CD4-positive, alpha-beta T cell treated with Interleukin-17A for 1 hour (primary cell): ENCODE measurements at regions not wholly inside any gene's neighbourhood (a gene's known extent, or its start where the extent isn't known, plus 50 kb on each side); places are given as distances from the start of the nearest gene placed in this dataset.
"Not testable (repeated sequence)": the region's sequence is repeated elsewhere in the genome, so short reads cannot be mapped to it uniquely, and the experiment has no call there.

Source experiments
- DNase-seq: peaks from one replicate; pipeline ENCODE4 v3.0.0-alpha.2; 2020

GRCh38 chr18:76604108-76604934, 109.3 kb upstream of the ZNF516 start:
- no peak for DNase-seq

DNA sequence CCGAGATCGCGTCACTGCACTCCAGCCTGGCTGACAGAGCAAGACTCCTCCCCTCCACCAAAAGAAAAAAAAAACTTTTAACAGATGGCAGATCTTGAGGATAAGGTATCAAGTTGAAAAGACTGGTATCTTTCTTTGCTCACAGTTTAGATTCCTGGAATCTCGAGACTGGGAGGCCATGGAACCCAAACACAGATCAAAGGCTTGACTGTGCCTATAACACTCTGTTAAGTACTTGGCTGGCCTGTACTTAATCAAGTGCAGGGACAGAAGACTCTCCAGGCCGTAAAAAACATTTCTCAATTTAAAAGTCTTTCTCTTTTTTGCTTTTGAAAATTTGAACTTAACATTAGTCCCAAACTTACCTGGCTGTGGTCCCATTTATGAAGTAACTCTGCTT, 107.1 kb upstream of the ZNF516 start:
- DNase-seq = no peak

DNA sequence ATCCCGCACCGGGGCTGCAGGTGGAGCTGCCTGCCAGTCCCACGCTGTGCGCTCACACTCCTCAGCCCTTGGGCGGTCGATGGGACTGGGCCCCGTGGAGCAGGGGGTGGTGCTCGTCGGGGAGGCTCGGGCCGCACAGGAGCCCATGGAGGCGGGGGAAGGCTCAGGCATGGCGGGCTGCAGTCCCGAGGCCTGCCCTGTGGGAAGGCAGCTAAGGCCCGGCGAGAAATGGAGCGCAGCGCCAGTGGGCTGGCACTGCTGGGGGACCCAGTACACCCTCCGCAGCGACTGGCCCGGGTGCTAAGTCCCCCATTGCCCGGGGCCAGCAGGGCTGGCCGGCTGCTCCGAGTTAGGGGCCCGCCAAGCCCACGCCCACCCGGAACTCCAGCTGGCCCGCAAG, 105.0 kb upstream of the ZNF516 start:
- not testable (repeated sequence) for DNase-seq

DNA sequence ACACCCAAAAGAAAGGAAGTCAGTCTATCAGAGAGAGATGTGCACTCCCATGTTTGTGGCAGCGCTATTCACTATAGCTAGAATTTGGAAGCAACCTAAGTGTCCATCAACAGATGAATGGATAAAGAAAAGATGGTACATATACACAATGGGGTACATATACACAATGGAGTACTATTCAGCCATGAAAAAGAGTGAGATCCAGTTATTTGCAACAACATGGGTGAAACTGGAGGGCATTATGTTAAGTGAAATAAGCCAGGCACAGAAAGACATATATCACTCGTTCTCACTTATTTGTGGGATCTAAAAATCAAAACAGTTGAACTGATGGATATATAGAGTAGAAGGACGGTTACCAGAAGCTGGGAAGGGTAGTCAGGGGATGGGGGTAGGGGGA, 99.9 kb upstream of the ZNF516 start:
- no peak for DNase-seq

DNA sequence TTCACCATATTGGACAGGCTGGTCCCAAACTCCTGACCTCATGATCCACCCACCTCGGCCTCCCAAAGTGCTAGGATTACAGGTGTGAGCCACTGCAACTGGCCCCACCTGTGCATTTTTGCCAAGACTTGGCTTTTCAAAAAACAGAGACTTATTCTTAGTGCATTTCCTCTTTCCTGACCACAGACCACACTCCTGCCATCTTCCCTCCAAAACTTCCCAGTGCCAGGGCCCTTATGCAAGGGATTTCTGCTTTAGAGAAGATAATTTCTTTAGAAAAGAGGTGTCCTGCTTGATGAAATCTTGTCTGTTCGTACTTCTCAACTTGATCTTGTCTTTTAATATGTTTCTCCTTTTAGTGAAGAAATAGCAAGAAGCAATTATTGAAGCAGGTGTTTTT, 98.8 kb upstream of the ZNF516 start:
- DNase-seq = no peak

DNA sequence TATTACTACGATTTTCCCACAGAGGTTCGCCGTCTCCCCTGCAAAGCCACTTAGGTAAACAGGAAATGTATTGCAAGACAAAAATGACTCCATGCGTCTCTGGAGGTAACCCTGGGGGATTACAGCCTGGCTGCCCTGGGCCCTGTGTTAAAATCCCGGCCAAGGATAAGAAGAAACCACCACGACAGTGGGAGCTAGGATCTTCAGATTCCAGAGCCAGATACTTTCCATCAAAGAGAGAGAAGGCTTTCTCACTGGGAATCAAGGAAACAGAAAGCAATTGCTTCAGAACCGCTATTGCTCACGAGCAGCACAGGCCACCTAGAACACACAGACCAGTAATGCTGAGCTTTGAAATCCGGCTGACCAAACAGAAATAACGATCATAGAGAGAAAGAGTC, 97.9 kb upstream of the ZNF516 start:
- no peak for DNase-seq

GRCh38 chr18:76592096-76592495, 97.1 kb upstream of the ZNF516 start:
- no peak for DNase-seq

- DNase-seq = no peak
Measured at GRCh38 chr18:76589866-76590265, 94.8 kb upstream of the ZNF516 start.

DNA sequence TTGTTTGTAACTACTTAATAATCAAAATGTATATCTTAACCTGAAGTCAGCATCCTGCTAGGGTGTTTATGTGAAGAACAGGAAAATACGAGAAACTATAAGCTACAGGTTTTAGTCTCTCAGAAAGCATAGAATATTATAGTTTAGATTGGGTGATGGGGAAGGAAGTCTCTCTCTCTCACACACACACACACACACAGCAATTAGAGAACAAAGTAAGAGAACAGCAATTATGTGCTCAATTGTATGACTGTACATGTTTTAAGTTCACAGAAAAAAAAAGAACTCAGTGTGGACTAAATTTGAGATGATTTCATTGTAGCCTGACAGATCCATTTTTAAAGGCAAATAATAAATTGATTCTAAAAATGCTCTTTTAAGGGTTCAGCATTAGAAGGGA, 94.3 kb upstream of the ZNF516 start:
- DNase-seq = no peak

GRCh38 chr18:76588601-76589226, 93.7 kb upstream of the ZNF516 start:
- DNase-seq = no peak

GRCh38 chr18:76587879-76588271, 92.8 kb upstream of the ZNF516 start:
- no peak for DNase-seq

GRCh38 chr18:76587147-76587878, 92.3 kb upstream of the ZNF516 start:
- DNase-seq = no peak

- no peak for DNase-seq
Measured at GRCh38 chr18:76584414-76585310, 89.6 kb upstream of the ZNF516 start.

DNA sequence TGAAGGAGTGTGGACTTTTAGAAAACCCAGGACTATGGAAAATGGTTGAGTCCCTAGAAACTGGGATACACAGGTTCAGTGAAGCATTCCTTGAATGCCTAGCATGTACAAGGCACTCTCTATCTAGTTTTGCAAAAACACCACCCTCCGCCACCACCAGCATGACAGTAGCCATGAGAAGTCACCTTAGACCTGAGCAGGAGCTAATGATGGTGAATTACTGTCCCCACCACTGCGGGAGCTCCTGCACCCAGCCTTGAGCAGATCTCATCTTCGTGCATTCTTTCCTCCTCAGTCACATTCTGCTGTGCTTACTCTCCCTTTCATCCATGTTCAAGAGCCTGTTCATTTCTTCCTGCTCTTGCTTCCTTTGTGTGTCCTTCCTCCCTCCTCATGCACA, 86.2 kb upstream of the ZNF516 start:
- DNase-seq = no peak

- DNase-seq = no peak
Measured at GRCh38 chr18:76580288-76580962, 85.4 kb upstream of the ZNF516 start.

- DNase-seq = no peak
Measured at GRCh38 chr18:76579301-76579695, 84.3 kb upstream of the ZNF516 start.

DNA sequence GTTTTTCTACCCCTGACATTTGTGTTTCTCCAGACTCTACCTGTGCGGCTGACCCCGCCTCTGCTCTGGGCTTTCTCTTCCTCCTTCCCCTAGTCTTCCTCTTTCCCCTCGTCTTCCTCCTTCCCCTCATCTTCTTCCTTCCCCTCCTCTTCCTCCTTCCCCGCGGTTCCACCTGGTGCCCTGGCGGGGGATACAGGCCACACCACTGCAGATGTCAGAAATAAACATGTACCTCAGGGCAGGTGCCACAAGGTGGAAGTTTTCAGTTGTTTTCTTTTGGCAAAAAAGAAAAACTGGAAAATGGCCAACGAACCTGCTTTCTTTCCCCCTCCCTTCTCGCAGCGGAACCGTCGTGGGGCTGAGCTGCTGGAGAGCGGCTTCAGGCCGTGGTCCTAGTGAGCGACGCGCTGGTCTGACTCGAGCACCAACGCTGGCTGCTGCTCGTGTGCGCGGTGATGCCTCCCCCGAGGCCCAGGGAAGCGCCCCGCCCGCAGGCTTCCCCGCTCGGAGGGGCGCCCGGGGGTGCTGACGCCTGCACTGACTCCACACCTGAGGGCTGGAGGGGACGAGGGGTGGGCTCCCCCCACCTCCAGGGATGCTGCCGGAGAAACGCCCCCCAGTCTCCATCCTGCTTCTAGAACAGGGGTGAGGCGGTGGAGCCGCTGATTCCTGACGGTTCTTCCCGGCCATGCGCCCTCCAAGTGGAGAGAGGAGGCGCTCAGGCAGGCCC, 83.7 kb upstream of the ZNF516 start:
- DNase-seq = no peak

DNA sequence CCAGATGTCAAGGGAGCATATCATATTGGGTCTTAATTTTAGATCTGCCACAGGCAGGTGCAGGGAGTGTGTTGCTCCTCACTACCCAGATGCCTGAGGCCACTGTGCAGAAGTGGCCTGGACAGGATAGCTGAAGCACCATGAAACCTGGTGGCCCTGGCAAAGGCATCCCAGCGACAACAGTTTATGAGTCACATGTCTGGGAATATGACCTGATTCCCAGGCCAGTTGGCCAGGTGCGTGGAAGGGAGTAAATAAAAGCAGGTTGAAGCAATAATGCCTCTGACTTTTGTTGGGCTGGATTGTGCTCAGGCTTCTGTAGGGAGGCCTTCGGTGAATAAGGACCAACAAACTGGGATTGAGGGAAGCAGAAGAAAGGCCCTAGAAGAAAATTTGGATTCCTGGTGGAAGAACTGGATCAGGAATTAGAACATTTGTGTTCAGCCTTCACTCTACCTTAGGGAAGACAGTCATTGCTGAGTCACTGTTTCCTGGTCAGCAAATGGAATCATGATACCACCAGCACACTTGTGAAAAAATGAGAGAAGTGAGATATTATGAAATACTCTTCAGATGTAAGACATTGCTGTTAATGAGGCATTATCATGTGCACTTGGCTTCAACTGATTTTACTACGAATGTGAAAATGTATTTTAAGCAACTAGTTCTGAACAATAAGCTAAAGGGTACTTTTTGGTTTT, 78.4 kb upstream of the ZNF516 start:
- no peak for DNase-seq

- DNase-seq = no peak
Measured at GRCh38 chr18:76572518-76573247, 77.6 kb upstream of the ZNF516 start.

GRCh38 chr18:76571689-76572088, 76.6 kb upstream of the ZNF516 start:
- no peak for DNase-seq
